BJ (cell line): ENCODE measurements at regions not wholly inside any gene's neighbourhood (a gene's known extent, or its start where the extent isn't known, plus 50 kb on each side); places are given as distances from the start of the nearest gene placed in this dataset.
"Not testable (repeated sequence)": the region's sequence is repeated elsewhere in the genome, so short reads cannot be mapped to it uniquely, and the experiment has no call there.

Experiments
- CTCF ChIA-PET: fragments of 350-600 bp; formaldehyde crosslinking; extraction: SDS; loops from one replicate; lab custom pipeline; 2021; ENCODE audit warnings: antibody characterized with exemption, inconsistent platforms; lab: Yijun Ruan, JAX
- POLR2A ChIA-PET: fragments of 300-600 bp; sonication (Branson Sonifier 250); formaldehyde crosslinking; extraction: SDS; loops from one replicate; lab custom pipeline; 2021; ENCODE audit warnings: antibody characterized with exemption; lab: Charles Lee
- DNase-seq: peaks from one replicate; pipeline ENCODE4 v3.0.0-alpha.2; 2011; ENCODE audit warnings: low read depth
- H3K27me3 ChIP-seq: 2 replicates; pipeline ENCODE4 v1.6.0; 2011; ENCODE audit warnings: low read length; ENCODE audit not compliant: control insufficient read depth, insufficient read depth
- H3K36me3 ChIP-seq: 2 replicates; pipeline ENCODE4 v1.5.1; 2011; ENCODE audit warnings: low read length; ENCODE audit not compliant: control insufficient read depth, insufficient read depth
- H3K4me3 ChIP-seq: 2 replicates; pipeline ENCODE4 v1.5.1; 2011; ENCODE audit warnings: low read depth, mild to moderate bottlenecking, control low read depth, low read length
- TF ChIP-seq, protein P1 (sequence below): IDR thresholded peaks from 2 replicates; pipeline ENCODE4 v1.5.1; 2011; ENCODE audit warnings: low read depth, mild to moderate bottlenecking, control low read depth, inconsistent platforms, low read length, moderate library complexity; ENCODE audit not compliant: insufficient read depth

DNA sequence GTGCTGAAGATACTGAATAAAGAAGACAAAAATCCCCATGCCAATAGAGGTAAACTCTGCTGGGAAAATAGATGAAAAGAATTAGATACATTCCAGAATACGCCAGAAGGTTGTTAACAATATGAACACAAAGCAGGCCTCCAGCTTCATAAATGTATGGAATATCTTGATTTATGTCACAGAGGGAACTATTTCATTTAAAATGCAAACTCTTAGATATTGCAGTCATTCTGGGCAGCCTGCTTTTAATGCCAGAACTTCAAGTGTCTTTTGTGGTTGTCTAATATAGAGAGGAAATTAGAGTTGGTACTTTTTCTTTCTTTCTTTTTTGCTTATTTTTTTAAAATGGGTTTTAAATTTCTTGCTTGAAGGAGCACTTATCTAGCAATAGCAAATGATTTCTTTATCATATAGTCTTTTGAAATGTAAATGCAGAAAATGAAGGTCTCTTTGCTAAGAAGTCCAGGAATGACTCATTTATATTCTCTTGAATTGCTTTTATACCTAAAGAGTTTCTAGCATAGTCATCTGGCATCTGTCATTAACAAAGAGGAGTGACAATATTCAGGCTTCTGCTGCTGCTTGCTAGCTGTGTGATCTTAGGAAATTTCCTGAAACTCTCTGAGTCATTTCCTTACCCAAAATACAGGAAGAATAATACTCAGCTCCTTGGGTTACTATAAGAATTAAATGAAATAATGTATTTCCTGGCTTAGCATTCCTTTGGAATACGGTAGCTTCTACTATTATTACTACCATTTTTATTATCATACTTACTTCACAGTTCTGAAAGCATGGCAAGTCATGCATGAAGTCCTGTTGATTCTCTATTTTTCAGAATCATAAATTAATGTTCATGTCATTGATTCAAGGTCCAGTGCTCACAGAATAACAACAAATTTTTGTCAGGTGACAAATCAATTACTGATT, 527.6 kb downstream of the DIPK2A start:
- no peak for DNase-seq
- Histone ChIP-seq H3K36me3 (no peaks in the 10 kb centered on the region), H3K27me3 (no peaks in the 10 kb centered on the region), H3K4me3 (no peak overlapping the region)
- TF ChIP-seq, protein P1, sequence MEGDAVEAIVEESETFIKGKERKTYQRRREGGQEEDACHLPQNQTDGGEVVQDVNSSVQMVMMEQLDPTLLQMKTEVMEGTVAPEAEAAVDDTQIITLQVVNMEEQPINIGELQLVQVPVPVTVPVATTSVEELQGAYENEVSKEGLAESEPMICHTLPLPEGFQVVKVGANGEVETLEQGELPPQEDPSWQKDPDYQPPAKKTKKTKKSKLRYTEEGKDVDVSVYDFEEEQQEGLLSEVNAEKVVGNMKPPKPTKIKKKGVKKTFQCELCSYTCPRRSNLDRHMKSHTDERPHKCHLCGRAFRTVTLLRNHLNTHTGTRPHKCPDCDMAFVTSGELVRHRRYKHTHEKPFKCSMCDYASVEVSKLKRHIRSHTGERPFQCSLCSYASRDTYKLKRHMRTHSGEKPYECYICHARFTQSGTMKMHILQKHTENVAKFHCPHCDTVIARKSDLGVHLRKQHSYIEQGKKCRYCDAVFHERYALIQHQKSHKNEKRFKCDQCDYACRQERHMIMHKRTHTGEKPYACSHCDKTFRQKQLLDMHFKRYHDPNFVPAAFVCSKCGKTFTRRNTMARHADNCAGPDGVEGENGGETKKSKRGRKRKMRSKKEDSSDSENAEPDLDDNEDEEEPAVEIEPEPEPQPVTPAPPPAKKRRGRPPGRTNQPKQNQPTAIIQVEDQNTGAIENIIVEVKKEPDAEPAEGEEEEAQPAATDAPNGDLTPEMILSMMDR: no peak
- ChIA-PET POLR2A (no interaction called here), CTCF (no interaction called here)

DNA sequence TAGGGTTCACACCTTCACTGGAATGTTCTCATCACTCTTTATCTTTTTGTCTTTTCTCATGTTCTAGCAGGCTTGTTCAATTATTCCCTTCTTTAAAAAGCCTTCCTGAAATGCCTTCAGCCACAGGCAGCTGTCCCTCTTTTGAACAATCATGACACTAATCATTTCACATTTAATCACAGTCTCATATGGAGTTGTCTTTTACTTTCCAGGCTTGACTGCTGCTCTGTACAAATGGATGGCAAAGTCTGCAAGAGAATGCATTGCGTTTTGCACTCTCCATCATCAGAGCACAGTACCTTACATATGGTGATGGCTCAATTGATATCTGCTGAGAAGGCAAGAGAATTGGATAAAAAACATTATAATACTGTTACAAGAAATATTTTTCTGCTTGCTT, 529.8 kb downstream of the DIPK2A start:
- Histone ChIP-seq H3K36me3 (no peaks in the 10 kb centered on the region), H3K4me3 (no peak overlapping the region), H3K27me3 (no peaks in the 10 kb centered on the region)
- POLR2A ChIA-PET: no interaction called here
- CTCF ChIA-PET: no interaction called here
- TF ChIP-seq, protein P1: no peak
- DNase-seq: no peak

DNA sequence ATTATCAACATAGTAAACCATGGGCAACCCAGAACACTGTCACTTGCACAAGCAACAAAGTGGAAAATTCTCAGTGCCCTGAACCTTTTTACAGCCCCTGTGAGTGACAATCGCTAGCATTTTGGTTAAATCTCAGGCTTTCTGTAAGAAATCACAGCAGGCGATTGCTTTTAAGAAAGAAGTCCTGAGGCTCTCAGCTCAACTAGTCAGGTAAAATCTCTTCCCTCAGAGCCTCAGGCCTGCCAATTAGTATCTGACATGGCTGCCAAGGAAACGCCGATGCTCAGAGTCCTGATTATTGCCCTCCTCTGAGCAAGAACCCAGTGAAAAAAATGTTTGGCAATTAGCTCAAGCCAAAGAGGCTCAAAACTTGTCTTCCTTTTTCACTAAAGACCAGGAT, 530.8 kb downstream of the DIPK2A start:
- Histone ChIP-seq H3K36me3 (no peaks in the 10 kb centered on the region), H3K4me3 (no peak overlapping the region), H3K27me3 (no peaks in the 10 kb centered on the region)
- TF ChIP-seq, protein P1: no peak
- ChIA-PET POLR2A (no interaction called here), CTCF (interaction anchor here (0.6 kb wide), 1 partner anchor 965 kb away, joined by 3 read pairs; no protein-coding TSS in a partner anchor)
- DNase-seq: no peak

DNA sequence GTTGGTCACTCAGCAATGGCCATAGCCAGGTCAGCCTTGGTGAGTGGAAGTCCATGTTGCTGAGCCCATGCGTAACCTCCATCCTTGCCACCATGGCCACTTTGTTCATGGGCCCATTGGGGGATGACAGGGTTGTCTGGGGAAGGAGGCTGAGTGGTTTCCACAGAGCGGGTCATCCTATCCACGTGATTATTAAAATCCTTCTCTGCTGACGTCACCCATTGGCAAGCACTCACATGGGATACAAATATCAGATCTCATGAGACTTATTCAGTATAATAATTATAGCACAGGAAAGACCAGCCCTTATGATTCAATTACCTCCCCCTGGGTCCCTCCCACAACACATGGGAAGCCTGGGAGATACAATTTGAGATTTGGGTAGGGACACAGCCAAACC, 534.8 kb downstream of the DIPK2A start:
- DNase-seq, CTCF ChIA-PET, POLR2A ChIA-PET, H3K27me3 ChIP-seq, H3K4me3 ChIP-seq, H3K36me3 ChIP-seq: not testable (repeated sequence)

DNA sequence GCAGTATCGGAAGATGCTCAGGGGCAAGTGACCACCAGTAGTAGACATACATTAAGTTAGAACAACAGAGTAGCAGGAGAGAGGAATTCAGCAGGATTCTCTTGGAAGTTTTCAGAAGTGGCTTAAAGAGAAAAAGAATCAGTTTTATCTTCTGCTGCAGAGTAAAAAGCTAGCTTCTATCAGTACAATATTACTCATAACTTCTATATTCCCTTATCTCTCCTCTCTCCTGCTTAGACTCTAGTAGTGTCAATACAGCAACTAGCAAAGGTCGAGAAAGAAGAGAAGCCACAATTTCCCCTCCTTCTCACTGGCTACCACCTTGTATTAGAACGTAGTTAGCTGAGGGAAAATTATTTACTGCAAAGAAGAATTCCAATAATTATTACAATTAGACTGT, 539.7 kb downstream of the DIPK2A start:
- CTCF ChIA-PET: no interaction called here
- POLR2A ChIA-PET: no interaction called here
- TF ChIP-seq, protein P1: no peak

More for the DNA sequence above, 539.7 kb downstream of the DIPK2A start:
- no peaks in the 10 kb centered on the region for H3K36me3 ChIP-seq
- no peak overlapping the region for H3K4me3 ChIP-seq
- no peak for DNase-seq
- H3K27me3 ChIP-seq: no peaks in the 10 kb centered on the region
